H1 (cell line): ENCODE measurements at regions not wholly inside any gene's neighbourhood (a gene's known extent, or its start where the extent isn't known, plus 50 kb on each side); places are given as distances from the start of the nearest gene placed in this dataset.

Source experiments
- CTCF ChIA-PET: fragments of 300-600 bp; sonication (Branson Sonifier 250); formaldehyde crosslinking; loops from one replicate; lab custom pipeline; 2021; ENCODE audit not compliant: partially characterized antibody; lab: Charles Lee
- POLR2A ChIA-PET: fragments of 300-600 bp; sonication (Branson Sonifier 250); formaldehyde crosslinking; loops from one replicate; lab custom pipeline; 2021; ENCODE audit warnings: inconsistent platforms; ENCODE audit not compliant: partially characterized antibody; lab: Charles Lee
- DNase-seq, 2 experiments: peaks; one replicate each; pipeline versions ENCODE4 v3.0.0 to v3.0.0-alpha.2; 2010 to 2022; ENCODE audit warnings: low spot score in 2 of 2, low read depth in 1 of 2, mixed read lengths in 1 of 2
- FAIRE-seq: peaks from 2 replicates; lab custom pipeline; 2011; peaks lifted over from hg19 to GRCh38; lab: Jason Lieb, UNC
- H2AFZ ChIP-seq: 2 replicates; pipeline ENCODE4 v1.8.1; 2012; ENCODE audit warnings: low read length, inconsistent platforms
- H2AK5ac ChIP-seq: 2 replicates; pipeline ENCODE4 v1.6.1; 2013; ENCODE audit warnings: low read depth, low read length
- H2BK120ac ChIP-seq: replicated peaks from 2 replicates; pipeline ENCODE3; 2013; ENCODE audit warnings: low read depth, low read length, inconsistent platforms
- H2BK12ac ChIP-seq: 2 replicates; pipeline ENCODE4 v1.6.1; 2013; ENCODE audit warnings: low read depth, low read length
- H2BK15ac ChIP-seq: 2 replicates; pipeline ENCODE4 v1.6.1; 2013; ENCODE audit warnings: low read length
- H2BK20ac ChIP-seq: 2 replicates; pipeline ENCODE4 v1.6.1; 2013; ENCODE audit warnings: low read length
- H2BK5ac ChIP-seq: 2 replicates; pipeline ENCODE4 v1.6.1; 2013; ENCODE audit warnings: low read depth, low read length
- H3K14ac ChIP-seq: 2 replicates; pipeline ENCODE4 v1.6.1; 2013; ENCODE audit warnings: inconsistent platforms; ENCODE audit not compliant: insufficient read length
- H3K18ac ChIP-seq: 2 replicates; pipeline ENCODE4 v1.6.1; 2013; ENCODE audit warnings: low read length; ENCODE audit errors: extremely low read depth
- H3K23ac ChIP-seq: 2 replicates; pipeline ENCODE4 v1.6.1; 2013; ENCODE audit warnings: inconsistent platforms; ENCODE audit not compliant: insufficient read length
- H3K23me2 ChIP-seq: 2 replicates; pipeline ENCODE4 v1.6.1; 2013; ENCODE audit warnings: low read depth, low read length
- H3K27ac ChIP-seq: 2 replicates; pipeline ENCODE4 v1.6.1; 2011; ENCODE audit warnings: low read depth, low read length, inconsistent platforms
- H3K27me3 ChIP-seq, 4 experiments: replicated peaks in 1 of 4; 1 replicate in 1 of 4; 2 replicates in 3 of 4; pipeline versions ENCODE4 v1.6.1 to v1.8.1; 2011 to 2013; ENCODE audit warnings: low read length in 3 of 4, mild to moderate bottlenecking in 3 of 4, inconsistent platforms in 2 of 4, mixed read lengths in 2 of 4, moderate library complexity in 1 of 4; ENCODE audit not compliant: control insufficient read depth in 3 of 4, insufficient read depth in 3 of 4; ENCODE audit errors: extremely low read depth in 1 of 4
- H3K36me3 ChIP-seq, 4 experiments: 2 replicates each; pipeline versions ENCODE4 v1.6.1 to v1.8.1; 2011 to 2013; ENCODE audit warnings: mild to moderate bottlenecking in 4 of 4, low read length in 3 of 4, moderate library complexity in 2 of 4, control low read depth in 1 of 4, inconsistent platforms in 1 of 4; ENCODE audit not compliant: insufficient read depth in 4 of 4, control insufficient read depth in 2 of 4
- H3K4ac ChIP-seq: replicated peaks from 2 replicates; pipeline ENCODE3; 2013; ENCODE audit warnings: low read length, low read depth, mixed read lengths, inconsistent platforms; ENCODE audit not compliant: insufficient read length
- H3K4me1 ChIP-seq, 4 experiments: replicated peaks in 1 of 4; 1 replicate in 1 of 4; 2 replicates in 3 of 4; pipeline versions ENCODE4 v1.6.1 to v1.8.1; 2011 to 2013; ENCODE audit warnings: low read length in 3 of 4, inconsistent platforms in 2 of 4, mixed read lengths in 1 of 4; ENCODE audit not compliant: insufficient read depth in 4 of 4, control insufficient read depth in 3 of 4
- H3K4me2 ChIP-seq, 2 experiments: 2 replicates each; pipeline versions ENCODE4 v1.6.1 to v1.8.1; 2011 to 2013; ENCODE audit warnings: low read depth in 2 of 2, low read length in 2 of 2, control low read depth in 1 of 2, inconsistent platforms in 1 of 2, mild to moderate bottlenecking in 1 of 2; ENCODE audit not compliant: insufficient read depth in 1 of 2
- H3K4me3 ChIP-seq, 4 experiments: fragments of 200-600, 300-600 bp in 1 of 4; sonication (generic), shearing (Covaris generic), sonication (Bioruptor Twin) in 1 of 4; 2 replicates each; pipeline versions ENCODE4 v1.5.1 to v1.8.1; 2011 to 2016; ENCODE audit warnings: low read length in 4 of 4, low read depth in 3 of 4, control low read depth in 2 of 4, inconsistent platforms in 2 of 4, mild to moderate bottlenecking in 2 of 4, mixed read lengths in 1 of 4, moderate library complexity in 1 of 4; ENCODE audit not compliant: insufficient read depth in 2 of 4; ENCODE audit errors: extremely low read depth in 1 of 4
- H3K56ac ChIP-seq: replicated peaks from 2 replicates; pipeline ENCODE3; 2013; ENCODE audit warnings: low read depth, mild to moderate bottlenecking, mixed read lengths, low read length, inconsistent platforms; ENCODE audit not compliant: insufficient read length
- H3K79me1 ChIP-seq: 2 replicates; pipeline ENCODE4 v1.6.1; 2013; ENCODE audit warnings: low read depth, low read length, control low read depth
- H3K79me2 ChIP-seq, 2 experiments: 2 replicates each; pipeline versions ENCODE4 v1.6.1 to v1.8.1; 2012 to 2013; ENCODE audit warnings: low read length in 2 of 2, mild to moderate bottlenecking in 2 of 2, inconsistent platforms in 1 of 2; ENCODE audit not compliant: insufficient read depth in 2 of 2, control insufficient read depth in 1 of 2
- H3K9ac ChIP-seq, 4 experiments: replicated peaks in 1 of 4; 1 replicate in 1 of 4; 2 replicates in 3 of 4; pipeline versions ENCODE4 v1.6.1 to v1.8.1; 2011 to 2013; ENCODE audit warnings: low read depth in 3 of 4, low read length in 3 of 4, control low read depth in 2 of 4, mild to moderate bottlenecking in 2 of 4, moderate library complexity in 2 of 4, inconsistent platforms in 1 of 4; ENCODE audit errors: extremely low read depth in 1 of 4
- H3K9me3 ChIP-seq, 2 experiments: 2 replicates each; pipeline versions ENCODE4 v1.6.1 to v1.8.1; 2012 to 2013; ENCODE audit warnings: mild to moderate bottlenecking in 2 of 2, moderate library complexity in 2 of 2, control low read depth in 1 of 2, inconsistent platforms in 1 of 2, low read depth in 1 of 2, low read length in 1 of 2, mixed read lengths in 1 of 2; ENCODE audit not compliant: insufficient read depth in 2 of 2
- H4K20me1 ChIP-seq, 2 experiments: replicated peaks in 1 of 2; 2 replicates each; pipeline versions ENCODE3 to v1.8.1; 2011 to 2013; ENCODE audit warnings: inconsistent platforms in 2 of 2, low read length in 2 of 2, mild to moderate bottlenecking in 1 of 2; ENCODE audit not compliant: insufficient read depth in 2 of 2, control insufficient read depth in 1 of 2
- H4K5ac ChIP-seq: 2 replicates; pipeline ENCODE4 v1.6.1; 2013; ENCODE audit warnings: low read length, low read depth, mixed read lengths, inconsistent platforms; ENCODE audit not compliant: insufficient read length
- H4K8ac ChIP-seq: 2 replicates; pipeline ENCODE4 v1.8.0; 2013; ENCODE audit warnings: mild to moderate bottlenecking, moderate library complexity, low read length, inconsistent platforms; ENCODE audit not compliant: insufficient read depth; ENCODE audit errors: extremely low read depth
- H4K91ac ChIP-seq: replicated peaks from 2 replicates; pipeline ENCODE3; 2013; ENCODE audit warnings: low read length, mixed read lengths, inconsistent platforms; ENCODE audit not compliant: insufficient read length
- CEBPB ChIP-seq: IDR thresholded peaks from 2 replicates; pipeline ENCODE4 v1.6.1; 2012; ENCODE audit warnings: low read depth, low read length
- FOSL1 ChIP-seq: IDR thresholded peaks from 2 replicates; pipeline ENCODE4 v1.6.1; 2011; ENCODE audit warnings: mild to moderate bottlenecking, low read depth, low read length, moderate library complexity; ENCODE audit not compliant: insufficient read depth
- GTF2F1 ChIP-seq: IDR thresholded peaks from 2 replicates; pipeline ENCODE4 v1.6.1; 2012; ENCODE audit warnings: low read depth, low read length, improper control_type of control experiment, borderline replicate concordance
- HDAC2 ChIP-seq, 2 experiments: fragments of 300-600 bp in 1 of 2; sonication (generic) in 1 of 2; IDR thresholded peaks; 2 replicates each; pipeline ENCODE4 v1.6.1; 2011 to 2012; ENCODE audit warnings: low read depth in 2 of 2, low read length in 2 of 2, mild to moderate bottlenecking in 2 of 2, moderate library complexity in 2 of 2, borderline replicate concordance in 1 of 2, inconsistent platforms in 1 of 2
- HDAC6 ChIP-seq: IDR thresholded peaks from one replicate; pipeline ENCODE4 v1.7.1; 2012; ENCODE audit warnings: low read depth, mild to moderate bottlenecking, inconsistent platforms, low read length, moderate library complexity
- KDM4A ChIP-seq: IDR thresholded peaks from one replicate; pipeline ENCODE4 v1.7.1; 2012; ENCODE audit warnings: low read depth, mild to moderate bottlenecking, moderate library complexity, low read length, inconsistent platforms; ENCODE audit not compliant: severe bottlenecking
- MAFK ChIP-seq: IDR thresholded peaks from 2 replicates; pipeline ENCODE4 v1.6.1; 2012; ENCODE audit warnings: low read depth, mild to moderate bottlenecking, improper control_type of control experiment, low read length
- MAX ChIP-seq: IDR thresholded peaks from 2 replicates; pipeline ENCODE4 v1.6.1; 2012; ENCODE audit warnings: inconsistent platforms
- NANOG ChIP-seq: IDR thresholded peaks from 2 replicates; pipeline ENCODE4 v1.6.1; 2011; ENCODE audit warnings: low read length, low read depth, mild to moderate bottlenecking, inconsistent platforms; ENCODE audit not compliant: insufficient read depth, poor library complexity, severe bottlenecking
- NRF1 ChIP-seq: IDR thresholded peaks from 2 replicates; pipeline ENCODE4 v1.6.1; 2011; ENCODE audit warnings: mild to moderate bottlenecking, low read depth, low read length, improper control_type of control experiment
- POLR2AphosphoS5 ChIP-seq: IDR thresholded peaks from 2 replicates; pipeline ENCODE4 v1.6.1; 2011; ENCODE audit warnings: low read depth, low read length
- SIRT6 ChIP-seq: IDR thresholded peaks from one replicate; pipeline ENCODE4 v1.7.1; 2012; ENCODE audit warnings: low read length, inconsistent platforms
- SP4 ChIP-seq: IDR thresholded peaks from 2 replicates; pipeline ENCODE4 v1.6.1; 2012; ENCODE audit warnings: low read length, inconsistent platforms
- TAF1 ChIP-seq: IDR thresholded peaks from 2 replicates; pipeline ENCODE4 v1.6.1; 2011; ENCODE audit warnings: mild to moderate bottlenecking, low read depth, low read length
- TAF7 ChIP-seq: optimal IDR thresholded peaks from 2 replicates; pipeline ENCODE3; 2011; ENCODE audit warnings: low read depth, mild to moderate bottlenecking, inconsistent platforms, low read length, moderate library complexity, borderline replicate concordance
- WGBS, 2 experiments: shearing (Covaris generic) in 1 of 2; methylation state at CpG; one replicate each; pipeline versions ENCODE4 v1.1.6 to v1.1.7; 2013 to 2015; ENCODE audit warnings: low lambda C conversion rate in 2 of 2, mixed read lengths in 2 of 2, inconsistent platforms in 1 of 2, low coverage in 1 of 2, missing lambda C conversion rate in 1 of 2; ENCODE audit not compliant: insufficient replicate concordance in 2 of 2, insufficient coverage in 1 of 2, insufficient read length in 1 of 2; ENCODE audit errors: extremely low coverage in 1 of 2, missing lambda C conversion rate in 1 of 2; 5-methylcytosine and 5-hydroxymethylcytosine counted together

GRCh38 chr14:85198001-85198400 lies 331.9 kb upstream of the FLRT2 start:
- Histone ChIP-seq H3K14ac (no peak overlapping the region), H3K9me3 (no peaks in the 10 kb centered on the region), H4K5ac (no peak overlapping the region), H3K4ac (no peak overlapping the region), H4K8ac (no peak overlapping the region), H3K4me2 (no peak overlapping the region), H3K79me1 (no peaks in the 10 kb centered on the region), H2BK12ac (no peak overlapping the region), H2BK20ac (no peak overlapping the region), H3K27me3 (no peaks in the 10 kb centered on the region), H4K20me1 (no peaks in the 10 kb centered on the region), H4K91ac (no peak overlapping the region), H3K9ac (no peak overlapping the region), H3K79me2 (no peaks in the 10 kb centered on the region), H2BK120ac (no peak overlapping the region), H2BK15ac (no peak overlapping the region), H3K36me3 (no peaks in the 10 kb centered on the region), H2AFZ (no peak overlapping the region), H3K23ac (no peak overlapping the region), H2AK5ac (no peak overlapping the region), H3K4me3 (no peak overlapping the region), H3K23me2 (no peaks in the 10 kb centered on the region), H3K4me1 (peaks cover 0 to 6% (median 1%) of the 10 kb centered on the region in 4 experiments; a peak in 6 of 7 replicates), H3K27ac (no peak overlapping the region), H3K18ac (no peak overlapping the region), H3K56ac (no peak overlapping the region), H2BK5ac (no peak overlapping the region)
- ChIA-PET POLR2A (no interaction called here), CTCF (interaction anchor here (0.6 to 1.2 kb wide), 3 partner anchors 51 to 226 kb away, joined by 3 read pairs; no protein-coding TSS in a partner anchor)
- DNase-seq = no peak
- WGBS, 2 experiments = 93% methylated on average over 4 of the region's 4 CpGs; no CpG with 5 or more reads in 1 of the 2 experiments
- FAIRE-seq = no peak
- TF ChIP-seq TAF1 (no peak), HDAC2 (IDR thresholded peaks at IDR 0.05; ENCODE audit: borderline replicate concordance in 1 of 2, low read depth in 2 of 2, low read length in 2 of 2) (no peak), SP4 (no peak), TAF7 (no peak), GTF2F1 (no peak), NRF1 (no peak), MAFK (no peak), FOSL1 (no peak), HDAC6 (no peak), NANOG (no peak), MAX (no peak), KDM4A (no peak), CEBPB (no peak), POLR2AphosphoS5 (no peak), SIRT6 (no peak)
